Esophagus (tissue), 2 donors: ENCODE measurements at regions not wholly inside any gene's neighbourhood (a gene's known extent, or its start where the extent isn't known, plus 50 kb on each side); places are given as distances from the start of the nearest gene placed in this dataset.

Source experiments
- H3K27ac ChIP-seq, 2 donors: one replicate each; pipeline ENCODE4 v1.5.1; 2013; ENCODE audit warnings: low read depth in 2 of 2, mild to moderate bottlenecking in 2 of 2, inconsistent platforms in 1 of 2, low read length in 1 of 2, moderate library complexity in 1 of 2
- H3K27me3 ChIP-seq, 2 donors: one replicate each; pipeline ENCODE4 v1.6.1; 2013; ENCODE audit warnings: low read length in 2 of 2, control low read depth in 1 of 2, mild to moderate bottlenecking in 1 of 2; ENCODE audit not compliant: insufficient read depth in 2 of 2, control insufficient read depth in 1 of 2
- H3K36me3 ChIP-seq, 2 donors: one replicate each; pipeline ENCODE4 v1.6.1; 2013; ENCODE audit warnings: low read length in 1 of 2; ENCODE audit not compliant: control insufficient read depth in 2 of 2, insufficient read depth in 2 of 2
- H3K4me1 ChIP-seq, 2 donors: one replicate each; pipeline ENCODE4 v1.6.1; 2013; ENCODE audit warnings: low read length in 1 of 2; ENCODE audit not compliant: control insufficient read depth in 2 of 2, insufficient read depth in 2 of 2
- H3K4me3 ChIP-seq, 2 donors: one replicate each; pipeline ENCODE4 v1.5.1; 2013; ENCODE audit warnings: low read length in 2 of 2, mild to moderate bottlenecking in 2 of 2, low read depth in 1 of 2, moderate library complexity in 1 of 2
- H3K9me3 ChIP-seq, 2 donors: one replicate each; pipeline ENCODE4 v1.6.1; 2013; ENCODE audit warnings: mild to moderate bottlenecking in 2 of 2, low read depth in 1 of 2, low read length in 1 of 2, moderate library complexity in 1 of 2; ENCODE audit not compliant: control insufficient read depth in 2 of 2, insufficient read depth in 1 of 2
- WGBS, 2 donors: extraction: QIAGEN DNeasy Blood & Tissue Kit; methylation state at CpG; one replicate each; pipeline ENCODE4 v1.1.7; 2013; 5-methylcytosine and 5-hydroxymethylcytosine counted together
- donor health status: healthy with polysubstance abuse.
- donor health status: Bipolar disorder and iron deficiency.

DNA sequence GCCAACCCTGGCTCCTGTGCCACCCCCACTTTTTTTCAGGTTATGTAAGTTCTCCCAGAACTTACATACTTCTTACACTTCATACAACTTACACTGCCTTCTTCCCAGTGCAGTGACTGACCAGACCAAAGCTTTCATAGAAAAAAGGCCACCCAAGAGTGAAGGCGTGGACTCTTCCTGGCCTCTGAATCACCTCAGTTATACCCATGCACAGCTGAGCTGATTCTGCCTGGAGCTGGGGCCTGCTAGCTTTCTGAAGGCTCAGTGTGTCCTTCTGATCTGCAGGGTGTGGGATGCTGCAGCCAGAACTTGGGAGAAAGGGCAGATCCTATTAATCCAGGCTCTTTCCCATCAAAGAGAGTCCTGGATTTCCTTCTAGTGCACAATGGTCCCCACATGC, 216.1 kb downstream of the TTC32 start:
- no peak overlapping the region for H3K4me3 ChIP-seq
- no peaks in the 10 kb centered on the region for H3K36me3 ChIP-seq
- no peaks in the 10 kb centered on the region for H3K27me3 ChIP-seq
- H3K4me1 ChIP-seq: peaks cover 0 to 3% of the 10 kb centered on the region in 2 donors
- WGBS, 2 donors: 82 to 96% methylated on average over 1 of the region's 1 CpG
- no peaks in the 10 kb centered on the region for H3K9me3 ChIP-seq
- H3K27ac ChIP-seq: no peak overlapping the region

GRCh38 chr2:19684516-19684915, 217.3 kb downstream of the TTC32 start:
- Histone ChIP-seq H3K4me3 (no peak overlapping the region), H3K27me3 (no peaks in the 10 kb centered on the region), H3K4me1 (peaks cover 0 to 3% of the 10 kb centered on the region in 2 donors), H3K9me3 (no peaks in the 10 kb centered on the region), H3K27ac (no peak overlapping the region), H3K36me3 (no peaks in the 10 kb centered on the region)
- WGBS, 2 donors: 85 to 94% methylated on average over 7 of the region's 7 CpGs

GRCh38 chr2:19683556-19683955, 218.2 kb downstream of the TTC32 start:
- H3K27ac ChIP-seq: no peak overlapping the region
- no peaks in the 10 kb centered on the region for H3K27me3 ChIP-seq
- no peak overlapping the region for H3K4me3 ChIP-seq
- H3K9me3 ChIP-seq: no peaks in the 10 kb centered on the region
- no peaks in the 10 kb centered on the region for H3K36me3 ChIP-seq
- H3K4me1 ChIP-seq: peaks cover 0 to 3% of the 10 kb centered on the region in 2 donors

DNA sequence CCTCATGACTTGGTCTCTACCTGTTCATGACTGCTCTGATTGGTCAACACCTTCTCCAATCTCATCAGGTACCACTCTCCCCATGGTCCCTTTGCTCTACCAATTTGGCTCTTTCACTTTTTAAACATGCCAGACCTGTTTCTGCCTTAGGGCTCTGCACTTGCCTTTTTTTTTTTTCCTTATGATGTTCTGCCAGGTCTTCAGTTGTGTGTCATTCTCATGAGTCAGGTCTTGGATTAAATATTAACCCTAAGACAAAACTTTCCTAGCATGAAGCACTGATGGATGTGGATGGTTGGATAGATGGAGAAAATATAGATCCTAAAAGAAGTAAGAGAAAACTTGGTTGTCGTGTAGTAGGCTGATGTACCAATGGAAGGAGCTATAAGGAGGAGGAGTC, 219.3 kb downstream of the TTC32 start:
- H3K4me1 ChIP-seq: peaks cover 0 to 3% of the 10 kb centered on the region in 2 donors
- WGBS, 2 donors: 46 to 73% methylated on average over 1 of the region's 1 CpG

DNA sequence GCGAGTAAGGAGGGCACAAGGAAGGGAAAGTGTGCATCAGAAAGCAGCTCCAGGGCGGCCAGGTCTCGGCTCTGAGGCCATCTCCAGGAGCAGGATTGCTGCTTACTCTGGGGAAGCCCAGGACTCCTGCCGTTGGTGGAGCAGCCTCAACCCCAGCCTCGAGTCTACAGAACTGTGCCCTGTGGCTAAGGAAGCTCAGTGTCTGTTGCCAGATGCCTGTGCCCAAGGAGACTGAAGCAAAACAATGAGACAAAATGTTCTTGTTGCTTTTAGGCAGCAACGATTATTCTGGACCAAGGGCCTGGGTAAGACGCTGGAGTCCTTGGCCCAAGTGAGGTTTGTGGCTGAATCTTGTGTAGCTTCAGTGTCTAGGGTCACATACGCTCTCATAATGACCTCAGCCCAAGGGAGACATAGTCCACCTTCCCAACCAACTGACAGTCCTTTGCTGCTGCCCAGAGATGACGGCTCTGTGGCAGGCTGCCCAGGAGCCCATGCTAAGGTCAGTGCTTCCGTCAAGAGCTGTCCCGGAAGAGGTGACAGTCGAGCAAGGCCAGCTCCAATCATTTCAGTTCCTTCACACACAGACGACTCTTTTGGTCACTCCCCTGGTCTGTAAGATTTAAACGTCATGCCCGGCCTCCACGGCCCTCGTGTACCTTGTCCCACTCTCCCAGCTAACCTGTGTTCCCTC, 223.8 kb downstream of the TTC32 start:
- Histone ChIP-seq H3K27ac (no peak overlapping the region), H3K4me3 (no peak overlapping the region), H3K36me3 (no peaks in the 10 kb centered on the region), H3K4me1 (peaks cover 3 to 4% of the 10 kb centered on the region in 2 donors), H3K27me3 (no peaks in the 10 kb centered on the region), H3K9me3 (no peaks in the 10 kb centered on the region)
- WGBS, 2 donors: 59 to 66% methylated on average over 17 of the region's 17 CpGs

More for the DNA sequence above, 219.3 kb downstream of the TTC32 start:
- Histone ChIP-seq H3K9me3 (no peaks in the 10 kb centered on the region), H3K27me3 (no peaks in the 10 kb centered on the region), H3K27ac (no peak overlapping the region), H3K36me3 (no peaks in the 10 kb centered on the region), H3K4me3 (no peak overlapping the region)

- Histone ChIP-seq H3K36me3 (no peaks in the 10 kb centered on the region), H3K27ac (no peak overlapping the region), H3K27me3 (no peaks in the 10 kb centered on the region), H3K9me3 (no peaks in the 10 kb centered on the region), H3K4me1 (peaks cover 0 to 4% of the 10 kb centered on the region in 2 donors), H3K4me3 (no peak overlapping the region)
- WGBS, 2 donors: 79 to 85% methylated on average over 5 of the region's 5 CpGs
Measured at GRCh38 chr2:19677215-19677777, 224.5 kb downstream of the TTC32 start.

DNA sequence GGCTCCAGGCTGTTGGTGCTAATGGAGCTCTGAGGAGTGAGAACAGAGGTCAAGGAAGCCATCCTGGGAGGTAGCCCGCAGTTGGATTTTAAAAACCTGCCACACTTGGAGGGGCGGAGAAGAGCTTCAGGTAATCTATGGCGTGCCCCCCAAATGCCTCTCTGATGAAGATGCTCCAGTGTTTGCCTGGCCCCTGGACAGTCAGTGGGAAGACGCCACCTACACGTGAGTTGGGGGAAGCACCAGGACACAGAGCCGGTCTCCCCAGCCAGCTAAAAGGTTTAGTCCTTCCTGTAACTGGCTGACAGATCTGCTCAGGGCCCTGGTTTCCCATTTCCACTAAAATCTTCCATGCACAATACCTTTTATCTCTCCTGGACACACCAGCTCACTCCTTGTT, 225.0 kb downstream of the TTC32 start:
- peaks cover 0 to 4% of the 10 kb centered on the region in 2 donors for H3K4me1 ChIP-seq
- no peaks in the 10 kb centered on the region for H3K27me3 ChIP-seq
- H3K36me3 ChIP-seq: no peaks in the 10 kb centered on the region
- no peaks in the 10 kb centered on the region for H3K9me3 ChIP-seq
- no peak overlapping the region for H3K27ac ChIP-seq
- WGBS, 2 donors: 75 to 80% methylated on average over 6 of the region's 6 CpGs
- H3K4me3 ChIP-seq: no peak overlapping the region

DNA sequence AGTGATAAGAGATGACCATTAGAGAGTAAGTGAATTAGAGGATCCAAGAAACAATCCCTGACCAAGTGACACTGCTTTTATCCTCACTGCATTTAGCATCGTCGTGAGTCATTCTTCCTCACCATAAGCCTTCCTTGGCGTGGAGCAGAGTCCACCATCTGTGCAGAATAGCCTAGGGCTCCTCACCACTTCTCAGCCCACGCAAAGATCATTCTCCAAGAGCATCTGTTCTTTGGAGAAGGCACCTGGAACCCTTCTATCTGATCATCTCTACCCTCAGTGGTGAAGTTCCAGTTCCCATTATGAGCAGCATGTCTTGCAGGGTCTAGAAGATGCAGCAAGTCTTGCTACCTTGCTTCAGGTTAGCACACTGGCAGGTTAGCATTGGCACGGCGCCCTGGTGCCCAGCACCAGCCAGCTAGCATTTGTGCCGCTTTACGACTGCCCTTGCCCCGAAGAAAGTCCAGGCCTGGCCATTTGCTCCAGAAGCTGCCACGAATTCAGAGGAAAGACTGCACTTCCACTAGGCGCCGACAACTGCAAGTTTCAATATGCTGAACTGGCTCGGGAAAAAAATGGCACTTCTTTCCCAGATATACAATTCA, 225.8 kb downstream of the TTC32 start:
- Histone ChIP-seq H3K36me3 (no peaks in the 10 kb centered on the region), H3K27me3 (no peaks in the 10 kb centered on the region), H3K27ac (no peak overlapping the region), H3K4me1 (peaks cover 0 to 4% of the 10 kb centered on the region in 2 donors), H3K9me3 (no peaks in the 10 kb centered on the region), H3K4me3 (no peak overlapping the region)
- WGBS, 2 donors: 51 to 65% methylated on average over 13 of the region's 13 CpGs

DNA sequence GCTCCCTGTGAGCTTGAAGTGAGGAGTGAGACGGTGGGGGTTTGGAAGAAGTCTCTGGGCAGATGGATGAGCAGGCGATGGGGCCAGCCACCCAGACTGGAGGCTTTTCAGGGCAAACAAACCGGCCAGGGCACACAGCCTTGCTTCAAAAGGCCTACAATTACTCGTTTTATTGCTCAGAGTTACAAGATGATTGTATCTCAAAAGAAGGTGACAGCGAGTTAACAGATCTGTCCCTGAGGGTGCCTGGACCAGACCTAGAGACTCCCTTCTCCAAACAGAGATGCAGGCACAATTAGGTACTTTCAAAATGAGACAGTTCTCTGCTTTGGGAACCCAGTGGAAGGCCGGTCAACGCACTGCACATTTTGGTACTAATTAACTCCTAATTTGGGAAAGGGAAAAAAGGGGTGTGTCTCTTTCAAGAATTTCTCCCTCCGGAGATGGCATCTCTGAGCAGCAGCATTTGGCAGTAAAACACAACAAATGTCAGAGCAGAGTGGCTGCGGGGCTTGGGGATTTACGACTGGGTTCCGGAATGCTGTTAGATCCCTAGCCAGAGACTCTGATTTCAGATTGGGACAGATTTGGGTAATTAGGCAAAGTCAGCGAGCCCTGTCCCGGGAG, 226.7 kb downstream of the TTC32 start:
- H3K9me3 ChIP-seq: no peaks in the 10 kb centered on the region
- no peak overlapping the region for H3K4me3 ChIP-seq
- no peaks in the 10 kb centered on the region for H3K36me3 ChIP-seq
- WGBS, 2 donors: 31 to 37% methylated on average over 13 of the region's 13 CpGs
- H3K4me1 ChIP-seq: peaks cover 0 to 4% of the 10 kb centered on the region in 2 donors
- no peak overlapping the region for H3K27ac ChIP-seq
- no peaks in the 10 kb centered on the region for H3K27me3 ChIP-seq
